Stimulated activated CD4-positive, alpha-beta T cell treated with anti-CD3 and anti-CD28 coated beads, Interleukin-1b, Interleukin-23, amount 100 ng/mL, for 1 hour (primary cell): ENCODE measurements at regions not wholly inside any gene's neighbourhood (a gene's known extent, or its start where the extent isn't known, plus 50 kb on each side); places are given as distances from the start of the nearest gene placed in this dataset.

Experiments
- DNase-seq, 2 donors: peaks; one replicate each; pipeline ENCODE4 v3.0.0-alpha.2; 2020; ENCODE audit warnings: low read depth in 2 of 2

DNA sequence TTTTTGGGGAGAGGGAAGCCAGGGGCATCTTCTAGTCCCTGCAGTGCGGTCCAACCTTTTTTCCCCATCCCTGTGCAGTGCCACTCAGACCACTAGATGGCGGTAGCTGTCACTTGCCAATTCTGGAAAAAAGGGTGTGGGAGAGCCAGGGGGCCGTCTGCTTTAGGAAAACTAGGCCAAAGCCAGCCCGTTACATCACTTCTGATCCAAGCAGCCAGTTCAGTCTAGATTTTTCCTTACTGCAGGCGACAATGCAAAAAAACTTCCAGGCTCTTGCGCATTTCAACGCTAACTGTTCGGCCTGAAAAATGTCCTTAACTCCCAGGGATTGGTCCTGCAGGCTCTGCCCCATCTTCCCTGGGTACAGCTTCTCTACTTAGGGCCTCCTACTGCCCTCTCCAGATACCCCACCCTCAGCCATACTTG is 69.2 kb upstream of the CES5A start:
- peak; percentile 2 to 20 for DNase-seq

DNA sequence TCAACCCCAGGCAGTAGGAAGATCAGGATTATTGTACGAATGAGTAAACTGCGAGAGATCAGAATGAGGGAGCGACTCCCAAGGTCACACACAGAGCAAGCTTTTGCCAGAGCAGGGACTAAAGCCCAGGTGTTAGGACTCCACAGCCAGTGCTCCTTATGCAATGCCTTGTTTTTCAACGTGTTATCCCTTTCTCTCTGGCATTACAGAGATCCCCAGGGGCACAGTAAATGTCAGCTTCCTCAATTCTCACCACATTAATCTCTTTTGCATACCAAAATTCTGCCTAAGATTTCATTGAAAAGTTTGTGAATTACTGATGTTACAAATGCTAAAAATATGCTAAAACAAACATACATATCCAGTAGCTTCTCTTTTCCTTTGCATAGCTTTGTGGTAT is 68.1 kb upstream of the CES5A start:
- no peak for DNase-seq

DNA sequence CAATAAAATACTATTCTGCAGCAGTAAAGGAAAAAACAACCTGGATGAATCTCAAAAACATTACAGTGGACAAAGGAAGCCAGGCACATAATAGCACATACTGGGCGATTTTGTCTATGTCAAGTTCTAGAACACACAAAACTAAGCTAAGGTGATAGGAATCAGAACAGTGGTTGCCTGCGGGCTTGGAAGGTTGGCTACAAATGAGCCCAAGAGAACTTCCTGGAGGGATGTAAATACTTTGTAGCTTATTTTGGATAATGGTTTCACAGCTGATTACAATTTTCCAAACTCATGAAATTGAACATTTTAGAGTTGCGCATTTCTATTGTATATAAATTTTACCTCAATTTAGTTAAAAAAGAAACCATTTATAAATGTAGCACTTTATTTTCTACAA is 67.6 kb upstream of the CES5A start:
- no peak for DNase-seq

DNA sequence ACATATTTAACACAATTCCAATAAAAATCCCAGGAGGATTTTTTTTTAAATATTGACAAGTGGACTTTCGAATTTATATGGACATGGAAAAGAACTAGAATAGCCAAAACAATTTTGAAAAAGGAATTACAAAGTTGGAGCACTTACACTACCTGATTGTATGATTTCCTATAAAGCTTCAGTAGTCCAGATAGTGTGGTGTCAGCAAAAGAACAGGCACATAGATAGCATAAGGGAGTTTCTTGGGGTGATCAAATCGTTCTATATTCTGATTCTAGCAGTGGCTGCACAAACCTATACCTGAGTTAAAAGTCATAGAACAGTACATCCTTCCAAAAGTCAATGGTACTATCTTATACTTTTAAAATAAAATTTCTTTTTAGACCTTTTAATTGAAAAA is 66.4 kb upstream of the CES5A start:
- no peak for DNase-seq

DNA sequence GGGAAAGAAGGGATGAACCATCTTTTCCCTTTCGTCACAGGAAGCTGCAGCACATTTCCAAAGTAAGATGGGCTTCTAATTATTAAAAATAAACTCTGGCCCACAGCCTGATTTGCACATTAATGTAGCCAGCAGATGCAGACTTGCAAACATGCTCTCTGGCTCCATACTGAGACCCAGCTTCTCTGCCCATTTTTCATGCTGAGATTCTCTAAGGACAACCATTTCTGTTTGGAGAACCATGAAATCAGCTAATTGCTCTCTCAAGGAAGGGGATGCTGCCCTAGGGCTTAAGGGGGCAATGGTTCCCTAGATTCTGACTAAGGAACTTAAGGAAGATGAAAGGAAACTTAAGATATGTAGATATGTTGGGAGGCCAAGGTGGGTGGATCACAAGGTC is 63.0 kb upstream of the CES5A start:
- no peak for DNase-seq

DNA sequence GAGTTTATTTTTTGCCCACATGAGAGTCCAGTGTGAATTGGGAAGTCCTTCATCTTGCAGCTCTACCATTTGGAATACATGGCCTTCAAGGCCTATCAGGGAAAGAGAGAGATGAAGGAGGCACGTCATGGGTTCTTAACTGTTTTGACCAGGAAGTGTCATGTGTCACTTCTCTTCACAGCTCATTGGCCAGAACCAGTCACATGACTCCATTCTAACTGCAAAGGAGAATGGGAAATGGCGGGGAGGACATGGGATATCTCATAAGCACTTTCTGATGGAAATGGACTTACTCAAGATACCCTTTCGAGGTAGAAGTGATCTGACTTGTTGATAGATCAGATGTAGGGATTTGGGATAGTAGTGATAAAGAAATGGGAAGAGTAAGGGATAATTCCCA is 57.9 kb upstream of the CES5A start:
- no peak for DNase-seq

DNA sequence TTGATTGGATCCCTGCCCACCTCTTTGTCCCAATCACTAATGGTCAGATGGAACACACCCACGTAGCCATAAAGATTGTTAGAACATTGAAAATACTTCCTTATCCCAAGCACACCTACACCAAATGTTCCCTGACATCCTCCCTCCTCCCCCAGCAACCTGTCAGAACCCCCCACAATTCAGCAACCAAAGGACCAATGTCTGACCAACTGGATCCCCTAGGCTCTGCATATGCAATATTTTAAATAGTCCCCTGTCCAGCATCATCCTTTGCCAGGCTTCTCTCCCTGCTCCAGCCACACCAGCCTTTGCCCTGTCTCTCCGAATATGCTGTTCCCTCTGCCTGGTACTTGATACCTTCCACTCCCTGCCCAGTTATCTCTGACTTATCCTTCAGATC is 54.9 kb upstream of the CES5A start:
- no peak for DNase-seq

DNA sequence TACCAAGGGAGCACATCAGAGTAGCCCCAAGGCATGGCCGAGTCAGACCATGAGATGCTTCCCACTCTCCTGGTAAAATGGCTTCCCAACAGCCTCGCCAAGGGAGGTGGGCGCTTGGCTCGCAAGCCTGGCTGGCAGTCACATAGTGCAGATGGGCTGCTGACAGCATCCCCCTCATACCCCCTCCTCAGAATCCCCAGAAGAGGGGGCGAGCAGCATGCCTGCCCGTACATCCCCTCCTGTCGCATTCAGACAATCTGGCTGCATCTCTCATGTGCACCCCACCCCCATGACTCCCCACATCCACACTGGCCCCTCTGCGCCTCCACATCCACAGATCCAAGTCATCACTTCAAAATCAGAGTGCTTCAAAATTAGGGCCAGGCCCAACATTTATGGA is 54.0 kb upstream of the CES5A start:
- DNase-seq: no peak

DNA sequence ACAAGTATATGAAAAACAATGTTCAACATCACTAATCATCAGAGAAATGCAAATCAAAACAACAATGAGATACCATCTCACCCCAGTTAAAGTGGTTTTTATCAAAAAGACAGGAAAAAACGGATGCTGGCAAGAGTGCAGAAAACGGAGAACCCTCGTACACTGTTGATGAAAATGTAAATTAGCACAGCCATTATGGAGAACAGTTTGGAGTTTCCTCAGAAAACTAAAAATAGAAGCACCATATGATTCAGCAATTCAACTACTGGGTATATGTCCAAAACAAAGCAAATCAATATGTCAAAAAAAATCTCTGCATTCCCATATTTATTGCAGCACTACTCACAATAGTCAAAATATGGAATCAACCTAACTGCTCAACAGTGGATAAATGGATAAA is 50.1 kb upstream of the CES5A start:
- no peak for DNase-seq
